ENCODE measurements at regions not wholly inside any gene's neighbourhood (a gene's known extent, or its start where the extent isn't known, plus 50 kb on each side); places are given as distances from the start of the nearest gene placed in this dataset.
"Not testable (repeated sequence)": the region's sequence is repeated elsewhere in the genome, so short reads cannot be mapped to it uniquely, and the experiment has no call there.

- no peak for DNase-seq (ENCODE audit: low read depth, low spot score)
- TF ChIP-seq CTCF (IDR thresholded peaks at IDR 0.05; ENCODE audit: insufficient read depth, low read length, missing control alignments) = no peak
- ChIA-PET POLR2A (no interaction called here), CTCF (no interaction called here)
- no peak overlapping the region for H3K4me3 ChIP-seq (ENCODE audit: low read depth, low read length)
Observed at GRCh38 chr15:54772663-54773062, 424.1 kb downstream of the RSL24D1 start.

- H3K4me3 ChIP-seq (ENCODE audit: low read depth, low read length); DNase-seq (ENCODE audit: low read depth, low spot score); POLR2A ChIA-PET; CTCF ChIA-PET: not testable (repeated sequence)
Observed at GRCh38 chr15:54749461-54749860, 447.3 kb downstream of the RSL24D1 start.

- DNase-seq (ENCODE audit: low read depth, low spot score) = no peak
- ChIA-PET POLR2A (no interaction called here), CTCF (no interaction called here)
- TF ChIP-seq CTCF (IDR thresholded peaks at IDR 0.05; ENCODE audit: insufficient read depth, low read length, missing control alignments) = no peak
- no peak overlapping the region for H3K4me3 ChIP-seq (ENCODE audit: low read depth, low read length)
Observed at GRCh38 chr15:54722342-54722986, 474.3 kb downstream of the RSL24D1 start.

- no peak for DNase-seq (ENCODE audit: low read depth, low spot score)
- ChIA-PET POLR2A (no interaction called here), CTCF (no interaction called here)
- TF ChIP-seq CTCF (IDR thresholded peaks at IDR 0.05; ENCODE audit: insufficient read depth, low read length, missing control alignments) = no peak
- no peak overlapping the region for H3K4me3 ChIP-seq (ENCODE audit: low read depth, low read length)
Observed at GRCh38 chr15:54719325-54719724, 477.4 kb downstream of the RSL24D1 start.

- ChIA-PET POLR2A (no interaction called here), CTCF (no interaction called here)
- no peak overlapping the region for H3K4me3 ChIP-seq (ENCODE audit: low read depth, low read length)
- TF ChIP-seq CTCF (IDR thresholded peaks at IDR 0.05; ENCODE audit: insufficient read depth, low read length, missing control alignments) = no peak
- DNase-seq (ENCODE audit: low read depth, low spot score) = no peak
Observed at GRCh38 chr15:54707805-54708752, 488.7 kb downstream of the RSL24D1 start.

GRCh38 chr15:54687628-54688027, 509.1 kb downstream of the RSL24D1 start:
- no peak for TF ChIP-seq CTCF (IDR thresholded peaks at IDR 0.05; ENCODE audit: insufficient read depth, low read length, missing control alignments)
- no peak for DNase-seq (ENCODE audit: low read depth, low spot score)
- POLR2A ChIA-PET = no interaction called here
- no peak overlapping the region for H3K4me3 ChIP-seq (ENCODE audit: low read depth, low read length)
- CTCF ChIA-PET = no interaction called here

Measured in AG04449 (cell line).